IMR-90 (cell line): ENCODE measurements at regions not wholly inside any gene's neighbourhood (a gene's known extent, or its start where the extent isn't known, plus 50 kb on each side); places are given as distances from the start of the nearest gene placed in this dataset.
A peak's percentile ranks its signal among the peaks of the same experiment; 100 is the strongest.

ENCODE experiments used
- CTCF ChIP-seq: conservative IDR thresholded peaks from 2 replicates; pipeline ENCODE4 v1.5.1; 2012; ENCODE audit warnings: mild to moderate bottlenecking, low read depth, low read length, improper control_type of control experiment
- MAFK ChIP-seq: IDR thresholded peaks from 2 replicates; pipeline ENCODE4 v1.6.1; 2012; ENCODE audit warnings: low read depth, low read length, improper control_type of control experiment
- NFE2L2 ChIP-seq: fragments of 150-350 bp; IDR thresholded peaks from 2 replicates; pipeline ENCODE4 v1.6.1; 2016; ENCODE audit warnings: low read depth, mild to moderate bottlenecking, low read length
- POLR2A ChIP-seq: IDR thresholded peaks from 2 replicates; pipeline ENCODE4 v1.6.1; 2012; ENCODE audit warnings: mild to moderate bottlenecking, low read depth, low read length
- RAD21 ChIP-seq: IDR thresholded peaks from 2 replicates; pipeline ENCODE4 v1.6.1; 2012; ENCODE audit warnings: low read length, improper control_type of control experiment
- USF2 ChIP-seq: fragments of 150-350 bp; IDR thresholded peaks from 2 replicates; pipeline ENCODE4 v1.6.1; 2017; ENCODE audit warnings: mild to moderate bottlenecking, antibody characterized with exemption, low read length, low read depth

GRCh38 chr11:37533087-37533486 is 935.1 kb upstream of the RAG2 start:
- TF ChIP-seq CTCF (no peak), USF2 (no peak), RAD21 (no peak), MAFK (peak; percentile 86), NFE2L2 (no peak), POLR2A (no peak)
